GM06990 (cell line): ENCODE measurements at regions not wholly inside any gene's neighbourhood (a gene's known extent, or its start where the extent isn't known, plus 50 kb on each side); places are given as distances from the start of the nearest gene placed in this dataset.

Source experiments
- DNase-seq: peaks from one replicate; pipeline ENCODE4 v3.0.0-alpha.2; 2011; ENCODE audit not compliant: insufficient read length; ENCODE audit errors: extremely low read depth
- H3K27me3 ChIP-seq: replicated peaks from 2 replicates; pipeline ENCODE4 v1.6.0; 2011; ENCODE audit warnings: low read length; ENCODE audit not compliant: control insufficient read depth, insufficient read depth
- H3K36me3 ChIP-seq: 2 replicates; pipeline ENCODE4 v1.5.1; 2011; ENCODE audit warnings: low read length; ENCODE audit not compliant: control insufficient read depth, insufficient read depth
- H3K4me3 ChIP-seq: replicated peaks from 2 replicates; pipeline ENCODE4 v1.5.1; 2011; ENCODE audit warnings: low read depth, mild to moderate bottlenecking, control low read depth, low read length
- CTCF ChIP-seq: IDR thresholded peaks from 2 replicates; pipeline ENCODE4 v1.5.1; 2011; ENCODE audit warnings: low read length, control low read depth, mild to moderate bottlenecking, inconsistent platforms; ENCODE audit not compliant: insufficient read depth, poor library complexity, severe bottlenecking

GRCh38 chr3:194014756-194015155, 121.2 kb upstream of the HES1 start:
- Histone ChIP-seq H3K4me3 (no peak overlapping the region), H3K27me3 (no peaks in the 10 kb centered on the region), H3K36me3 (no peaks in the 10 kb centered on the region)
- TF ChIP-seq CTCF: no peak
- DNase-seq: no peak

- TF ChIP-seq CTCF: no peak
- no peak overlapping the region for H3K4me3 ChIP-seq
- no peak for DNase-seq
- H3K36me3 ChIP-seq: no peaks in the 10 kb centered on the region
- no peaks in the 10 kb centered on the region for H3K27me3 ChIP-seq
Observed at GRCh38 chr3:194019398-194020165, 116.4 kb upstream of the HES1 start.

- Histone ChIP-seq H3K36me3 (no peaks in the 10 kb centered on the region), H3K27me3 (no peaks in the 10 kb centered on the region), H3K4me3 (no peak overlapping the region)
- no peak for DNase-seq
- TF ChIP-seq CTCF: no peak
Observed at GRCh38 chr3:194022052-194022451, 113.9 kb upstream of the HES1 start.

GRCh38 chr3:194022816-194023215, 113.1 kb upstream of the HES1 start:
- no peak for TF ChIP-seq CTCF
- DNase-seq: no peak

GRCh38 chr3:194023501-194024280, 112.3 kb upstream of the HES1 start:
- no peak for TF ChIP-seq CTCF
- Histone ChIP-seq H3K36me3 (no peaks in the 10 kb centered on the region), H3K27me3 (no peaks in the 10 kb centered on the region), H3K4me3 (no peak overlapping the region)
- DNase-seq: no peak

More at GRCh38 chr3:194022816-194023215, 113.1 kb upstream of the HES1 start:
- H3K36me3 ChIP-seq: no peaks in the 10 kb centered on the region
- H3K4me3 ChIP-seq: no peak overlapping the region
- H3K27me3 ChIP-seq: no peaks in the 10 kb centered on the region
